ENCODE measurements at regions not wholly inside any gene's neighbourhood (a gene's known extent, or its start where the extent isn't known, plus 50 kb on each side); places are given as distances from the start of the nearest gene placed in this dataset.

DNA sequence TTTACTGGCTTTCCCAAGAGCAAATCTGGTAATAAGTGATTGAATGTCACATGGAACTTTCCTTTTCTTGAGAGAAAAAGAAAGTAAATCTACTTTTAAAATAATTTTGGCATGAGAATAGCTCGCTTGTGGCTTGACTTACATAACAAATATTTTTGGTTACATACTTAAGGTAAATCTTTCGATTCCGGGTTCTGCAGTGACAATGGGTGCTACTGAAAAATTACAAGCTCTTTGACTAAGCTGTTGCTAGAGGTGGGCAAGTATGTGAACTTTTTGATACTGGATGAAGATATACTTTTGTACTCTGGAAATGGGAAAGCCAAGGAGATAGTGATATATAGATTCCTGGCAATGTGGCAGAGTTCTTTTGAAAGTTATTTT is 51.9 kb upstream of the OTOL1 start:
- DNase-seq = no peak

DNA sequence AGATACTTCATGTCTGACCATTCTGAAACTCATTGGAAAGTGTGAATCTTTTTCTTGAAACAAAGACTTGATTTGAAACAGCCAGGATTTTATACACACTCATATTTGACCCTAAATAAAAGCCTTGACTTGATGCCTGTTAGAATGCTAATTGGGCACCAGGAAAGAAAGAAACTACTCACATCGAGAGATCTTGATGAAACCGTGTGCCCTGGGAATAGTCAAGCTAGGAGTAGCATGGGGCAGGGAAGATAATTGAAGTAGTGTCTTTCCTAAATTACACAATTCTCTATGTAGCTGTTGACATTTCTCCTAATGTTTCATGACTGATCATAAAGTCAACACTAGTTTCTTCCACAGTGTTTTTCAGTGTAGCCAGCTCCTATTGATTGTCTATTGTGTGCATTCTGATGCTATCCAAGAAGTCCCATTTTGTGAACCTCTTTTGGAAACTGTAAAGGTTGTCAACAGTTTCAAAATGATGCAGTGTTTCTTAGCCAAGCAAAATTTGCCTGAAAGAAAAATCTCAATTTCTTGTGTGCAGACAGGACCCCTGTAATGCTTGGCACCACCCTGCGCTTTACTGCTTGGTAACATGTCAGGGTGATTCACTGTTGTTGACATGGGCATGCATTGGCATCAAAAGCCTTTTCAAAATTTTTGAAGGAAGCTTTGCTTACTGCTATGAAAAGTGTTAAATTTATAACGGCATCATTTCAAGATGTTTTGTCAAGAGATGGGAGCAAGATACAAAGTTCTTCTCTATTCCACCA is 52.5 kb upstream of the OTOL1 start:
- DNase-seq = no peak

- DNase-seq = no peak
These were observed 59.0 kb upstream of the SPTSSB start for GRCh38 chr3:161430307-161430706.

GRCh38 chr3:161427347-161427746 is 56.0 kb upstream of the SPTSSB start:
- no peak for DNase-seq

DNA sequence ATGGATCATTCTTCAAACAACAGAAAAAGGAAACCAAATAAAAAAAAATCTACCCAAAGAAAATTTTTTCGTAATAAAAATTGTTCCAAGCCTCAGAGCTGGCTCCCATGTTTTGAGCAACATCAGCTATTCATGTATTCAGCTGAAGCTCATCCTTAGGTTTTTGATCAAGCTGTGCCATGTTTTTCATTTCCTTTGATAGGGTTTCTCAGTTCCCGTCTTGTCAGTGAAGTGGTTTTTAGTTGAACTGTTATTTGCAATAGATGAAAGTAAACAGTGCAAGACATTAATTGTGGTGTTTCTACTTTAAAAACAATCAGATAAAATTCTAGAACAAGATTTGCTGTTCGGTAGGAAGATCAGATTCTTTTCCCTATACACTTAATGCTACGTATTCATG is 55.4 kb upstream of the SPTSSB start:
- no peak for DNase-seq

DNA sequence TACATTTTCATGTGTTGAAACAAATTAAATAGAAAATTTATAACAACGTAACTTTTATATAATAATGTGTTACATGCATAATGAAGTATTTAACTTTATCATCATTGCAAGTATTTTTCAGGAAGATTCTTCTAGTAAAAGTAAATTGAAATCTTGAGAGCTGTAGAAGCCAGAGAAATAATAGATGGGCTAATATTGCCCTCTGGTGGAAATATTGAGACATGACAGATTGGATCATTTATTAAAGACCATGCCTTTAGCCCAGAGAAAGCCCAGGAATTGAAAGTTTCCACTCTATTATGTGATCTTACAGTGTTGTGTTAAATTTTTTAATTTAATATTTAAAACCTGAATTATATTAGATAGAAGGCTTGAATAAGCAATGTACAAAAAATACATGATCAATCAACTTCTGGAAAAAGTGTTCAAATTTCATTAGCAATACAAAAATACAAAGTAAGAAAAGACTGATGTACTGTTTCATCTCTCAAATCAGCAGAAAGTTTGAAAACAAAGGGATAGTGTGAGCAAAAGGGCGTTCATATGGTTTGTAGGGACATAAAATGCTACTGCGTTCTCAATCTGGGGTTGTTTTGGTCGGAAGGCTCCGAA is 52.7 kb upstream of the SPTSSB start:
- DNase-seq = peak; percentile 16

DNA sequence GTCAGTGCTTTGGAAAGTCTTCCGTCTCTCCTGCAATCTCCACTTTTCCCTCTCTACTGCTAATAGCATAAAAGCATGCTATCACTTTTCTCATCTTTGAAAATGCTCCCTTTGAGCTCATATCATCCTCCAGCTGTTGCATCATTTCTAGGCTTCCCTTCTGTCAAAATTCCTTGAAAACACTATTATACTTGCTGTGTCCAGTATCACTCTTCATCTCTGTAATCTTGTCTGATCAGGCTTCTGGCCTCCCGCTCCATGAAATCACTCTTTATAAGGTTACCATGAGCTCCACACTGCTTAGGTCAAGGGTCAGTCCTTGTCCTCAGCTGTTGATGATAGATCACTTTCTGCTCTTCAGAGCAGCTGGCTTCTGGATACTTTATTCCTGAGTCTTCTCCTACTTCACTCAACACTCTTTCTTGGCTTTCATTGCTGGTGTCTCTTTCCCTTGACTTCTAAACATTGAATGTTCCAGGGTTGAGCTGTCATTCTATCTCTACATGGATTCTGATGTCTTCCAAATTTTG is 50.9 kb upstream of the SPTSSB start:
- DNase-seq = no peak
